ENCODE measurements at regions not wholly inside any gene's neighbourhood (a gene's known extent, or its start where the extent isn't known, plus 50 kb on each side); places are given as distances from the start of the nearest gene placed in this dataset.

GRCh38 chr11:70491696-70492472 is 93.6 kb downstream of the CTTN start:
- no peaks in the 10 kb centered on the region for H3K79me2 ChIP-seq
- H4K20me1 ChIP-seq (ENCODE audit: insufficient read depth, poor library complexity, severe bottlenecking) = no peaks in the 10 kb centered on the region
- no peaks in the 10 kb centered on the region for H3K9me2 ChIP-seq (replicated peaks; ENCODE audit: insufficient read depth)
- H3K9me3 ChIP-seq (ENCODE audit: low read depth) = no peaks in the 10 kb centered on the region
- DNase-seq (ENCODE audit: low spot score) = no peak
- H3K36me3 ChIP-seq (replicated peaks; ENCODE audit: insufficient read depth, low read depth) = no peaks in the 10 kb centered on the region
- no peak overlapping the region for H2AFZ ChIP-seq
- no peaks in the 10 kb centered on the region for H3K4me1 ChIP-seq (ENCODE audit: insufficient read depth)
- no peak overlapping the region for H3K4me3 ChIP-seq
- no peaks in the 10 kb centered on the region for H3K27me3 ChIP-seq
- no peak overlapping the region for H3K4me2 ChIP-seq
- WGBS (ENCODE audit: low lambda C conversion rate, missing lambda C conversion rate) = 93% methylated on average over 28 of the region's 30 CpGs
- H3K27ac ChIP-seq = no peak overlapping the region
- TF ChIP-seq CTCF (IDR thresholded peaks at IDR 0.05; ENCODE audit: poor library complexity) = no peak
- TF ChIP-seq EZH2 (IDR thresholded peaks at IDR 0.05; ENCODE audit: borderline replicate concordance) = no peak
- TF ChIP-seq EZH2phosphoT487 (IDR thresholded peaks at IDR 0.05; ENCODE audit: low read depth, severe bottlenecking, unreplicated experiment) = no peak

GRCh38 chr11:70493089-70493474 is 94.8 kb downstream of the CTTN start:
- DNase-seq (ENCODE audit: low spot score) = no peak
- Histone ChIP-seq H3K27me3 (no peaks in the 10 kb centered on the region), H3K4me1 (ENCODE audit: insufficient read depth) (no peaks in the 10 kb centered on the region), H3K9me3 (ENCODE audit: low read depth) (no peaks in the 10 kb centered on the region), H3K4me3 (no peak overlapping the region), H3K36me3 (replicated peaks; ENCODE audit: insufficient read depth, low read depth) (no peaks in the 10 kb centered on the region), H3K79me2 (no peaks in the 10 kb centered on the region), H2AFZ (no peak overlapping the region), H4K20me1 (ENCODE audit: insufficient read depth, poor library complexity, severe bottlenecking) (no peaks in the 10 kb centered on the region), H3K9me2 (replicated peaks; ENCODE audit: insufficient read depth) (no peaks in the 10 kb centered on the region), H3K27ac (no peak overlapping the region), H3K4me2 (no peak overlapping the region)
- 83% methylated on average over 3 of the region's 3 CpGs for WGBS (ENCODE audit: low lambda C conversion rate, missing lambda C conversion rate)
- TF ChIP-seq CTCF (IDR thresholded peaks at IDR 0.05; ENCODE audit: poor library complexity) (no peak), EZH2 (IDR thresholded peaks at IDR 0.05; ENCODE audit: borderline replicate concordance) (no peak), EZH2phosphoT487 (IDR thresholded peaks at IDR 0.05; ENCODE audit: low read depth, severe bottlenecking, unreplicated experiment) (no peak)

GRCh38 chr11:70493891-70494290 is 95.6 kb downstream of the CTTN start:
- H2AFZ ChIP-seq = no peak overlapping the region
- no peaks in the 10 kb centered on the region for H3K9me3 ChIP-seq (ENCODE audit: low read depth)
- TF ChIP-seq EZH2 (IDR thresholded peaks at IDR 0.05; ENCODE audit: borderline replicate concordance) (no peak), CTCF (IDR thresholded peaks at IDR 0.05; ENCODE audit: poor library complexity) (no peak), EZH2phosphoT487 (IDR thresholded peaks at IDR 0.05; ENCODE audit: low read depth, severe bottlenecking, unreplicated experiment) (no peak)
- no peak for DNase-seq (ENCODE audit: low spot score)
- H3K27ac ChIP-seq = no peak overlapping the region
- H3K4me3 ChIP-seq = no peak overlapping the region
- H4K20me1 ChIP-seq (ENCODE audit: insufficient read depth, poor library complexity, severe bottlenecking) = no peaks in the 10 kb centered on the region
- H3K9me2 ChIP-seq (replicated peaks; ENCODE audit: insufficient read depth) = no peaks in the 10 kb centered on the region
- H3K27me3 ChIP-seq = no peaks in the 10 kb centered on the region
- 95% methylated on average over 8 of the region's 8 CpGs for WGBS (ENCODE audit: low lambda C conversion rate, missing lambda C conversion rate)
- no peaks in the 10 kb centered on the region for H3K79me2 ChIP-seq
- no peak overlapping the region for H3K4me2 ChIP-seq
- H3K36me3 ChIP-seq (replicated peaks; ENCODE audit: insufficient read depth, low read depth) = no peaks in the 10 kb centered on the region
- no peaks in the 10 kb centered on the region for H3K4me1 ChIP-seq (ENCODE audit: insufficient read depth)
